HCT116 (cell line): ENCODE measurements at regions not wholly inside any gene's neighbourhood (a gene's known extent, or its start where the extent isn't known, plus 50 kb on each side); places are given as distances from the start of the nearest gene placed in this dataset.

Experiments used
- ATAC-seq: fragments of 200-7000 bp; cut with Tn5 transposase; 2 replicates; pipeline ENCODE4 v1.9.1; 2020; ENCODE audit warnings: mild to moderate bottlenecking, moderate library complexity
- BruUV-seq: library from RNA; stranded (reverse); fragments of 400-500 nt; replicated peaks from 2 replicates; lab custom pipeline; 2021; lab: Mats Ljungman, UMichigan
- CTCF ChIA-PET: fragments of 300-600 bp; sonication (Branson Sonifier 250); formaldehyde crosslinking; loops from one replicate; lab custom pipeline; 2021; ENCODE audit warnings: antibody characterized with exemption; lab: Charles Lee
- POLR2A ChIA-PET: fragments of 300-600, 350-600 bp; sonication (Branson Sonifier 250); formaldehyde crosslinking; loops from one replicate; lab custom pipeline; 2021; ENCODE audit warnings: antibody characterized with exemption; lab: Charles Lee
- RAD21 ChIA-PET, 2 experiments: fragments of 300-600 bp; sonication (Branson Sonifier 250); formaldehyde crosslinking; loops; one replicate each; lab custom pipeline; 2023; ENCODE audit warnings: low total read pairs in 2 of 2; ENCODE audit not compliant: uncharacterized antibody in 2 of 2, unreplicated experiment in 2 of 2, low non-redundant PET in 1 of 2; lab: Charles Lee
- DNase-seq: peaks from one replicate; pipeline ENCODE4 v3.0.0-alpha.2; 2010; ENCODE audit warnings: low read depth, low spot score
- H2AFZ ChIP-seq: fragments of 200-600 bp; shearing (Covaris generic), sonication (generic); 2 replicates; pipeline ENCODE4 v1.6.1; 2017; ENCODE audit warnings: low read depth, mixed run types, mixed read lengths, antibody characterized with exemption, low read length; ENCODE audit not compliant: poor library complexity, severe bottlenecking
- H3K27ac ChIP-seq: 2 replicates; pipeline ENCODE4 v1.5.1; 2012; ENCODE audit warnings: low read depth, low read length
- H3K27me3 ChIP-seq: fragments of 200-600 bp; sonication (generic); 2 replicates; pipeline ENCODE4 v1.6.1; 2016; ENCODE audit warnings: mixed run types, low read length, mixed read lengths; ENCODE audit not compliant: insufficient read depth
- H3K36me3 ChIP-seq, 2 experiments: fragments of 200-500 bp in 1 of 2; fragments of 200-600 bp in 1 of 2; sonication (Bioruptor generic) in 1 of 2; sonication (generic) in 1 of 2; 2 replicates each; pipeline versions ENCODE4 v1.5.1 to v1.6.1; 2014 to 2016; ENCODE audit warnings: low read length in 2 of 2, inconsistent platforms in 1 of 2, mixed read lengths in 1 of 2, mixed run types in 1 of 2; ENCODE audit not compliant: insufficient read depth in 2 of 2, control insufficient read depth in 1 of 2
- H3K4me1 ChIP-seq, 2 experiments: fragments of 200-600 bp in 1 of 2; sonication (generic) in 1 of 2; 2 replicates each; pipeline versions ENCODE4 v1.5.1 to v1.6.1; 2012 to 2017; ENCODE audit warnings: low read length in 2 of 2, inconsistent platforms in 1 of 2, mild to moderate bottlenecking in 1 of 2, mixed read lengths in 1 of 2, mixed run types in 1 of 2, moderate library complexity in 1 of 2; ENCODE audit not compliant: insufficient read depth in 2 of 2, control insufficient read depth in 1 of 2
- H3K4me2 ChIP-seq: fragments of 200-600 bp; sonication (generic); 2 replicates; pipeline ENCODE4 v1.6.1; 2017; ENCODE audit warnings: mixed run types, low read length, mixed read lengths
- H3K4me3 ChIP-seq, 2 experiments: fragments of 200-600 bp in 1 of 2; sonication (generic) in 1 of 2; replicated peaks in 1 of 2; 2 replicates each; pipeline ENCODE4 v1.5.1; 2011 to 2016; ENCODE audit warnings: low read length in 2 of 2, control low read depth in 1 of 2, low read depth in 1 of 2, mild to moderate bottlenecking in 1 of 2, mixed read lengths in 1 of 2, mixed run types in 1 of 2
- H3K79me2 ChIP-seq: fragments of 200-600 bp; sonication (generic); 2 replicates; pipeline ENCODE4 v1.6.1; 2017; ENCODE audit warnings: mild to moderate bottlenecking, mixed run types, low read length, moderate library complexity, mixed read lengths; ENCODE audit not compliant: insufficient read depth
- H3K9ac ChIP-seq: fragments of 200-600 bp; sonication (generic); 2 replicates; pipeline ENCODE4 v1.6.1; 2016; ENCODE audit warnings: low read length, mixed read lengths
- H3K9me2 ChIP-seq: fragments of 200-600 bp; sonication (generic), shearing (Covaris generic); 2 replicates; pipeline ENCODE4 v1.6.1; 2017; ENCODE audit warnings: mixed run types, mild to moderate bottlenecking, moderate library complexity; ENCODE audit not compliant: insufficient read depth
- H3K9me3 ChIP-seq, 2 experiments: fragments of 200-500 bp in 1 of 2; fragments of 200-600 bp in 1 of 2; sonication (Bioruptor generic) in 1 of 2; sonication (generic) in 1 of 2; 2 replicates each; pipeline ENCODE4 v1.6.1; 2014 to 2017; ENCODE audit warnings: low read length in 2 of 2, mixed read lengths in 2 of 2, inconsistent platforms in 1 of 2, low read depth in 1 of 2, mild to moderate bottlenecking in 1 of 2, mixed run types in 1 of 2, moderate library complexity in 1 of 2; ENCODE audit not compliant: control insufficient read depth in 1 of 2, insufficient read depth in 1 of 2
- H4K20me1 ChIP-seq: fragments of 200-600 bp; sonication (generic), shearing (Covaris generic); 2 replicates; pipeline ENCODE4 v1.6.1; 2017; ENCODE audit warnings: mixed run types, mild to moderate bottlenecking, moderate library complexity; ENCODE audit not compliant: insufficient read depth
- CBX3 ChIP-seq: IDR thresholded peaks from 2 replicates; pipeline ENCODE4 v1.6.1; 2012; ENCODE audit warnings: low read depth
- CEBPB ChIP-seq: IDR thresholded peaks from 2 replicates; pipeline ENCODE4 v1.6.1; 2012; ENCODE audit warnings: low read depth
- EGR1 ChIP-seq: IDR thresholded peaks from 2 replicates; pipeline ENCODE4 v1.6.1; 2012; ENCODE audit warnings: low read depth
- ELF1 ChIP-seq: IDR thresholded peaks from 2 replicates; pipeline ENCODE4 v1.6.1; 2012; ENCODE audit warnings: low read depth, borderline replicate concordance
- EZH2 ChIP-seq: fragments of 200-600 bp; sonication (generic); IDR thresholded peaks from 2 replicates; pipeline ENCODE4 v1.6.1; 2017; ENCODE audit warnings: antibody characterized with exemption, mixed run types
- FOSL1 ChIP-seq: IDR thresholded peaks from 2 replicates; pipeline ENCODE4 v1.6.1; 2012; ENCODE audit warnings: low read depth
- POLR2A ChIP-seq: IDR thresholded peaks from 2 replicates; pipeline ENCODE4 v1.7.0; 2011; ENCODE audit warnings: borderline replicate concordance; ENCODE audit not compliant: insufficient read depth, insufficient read length; ENCODE audit errors: extremely low read depth
- POLR2AphosphoS5 ChIP-seq: IDR thresholded peaks from 2 replicates; pipeline ENCODE4 v1.6.1; 2011; ENCODE audit warnings: mild to moderate bottlenecking, low read depth, low read length, moderate library complexity
- SIN3A ChIP-seq: IDR thresholded peaks from 2 replicates; pipeline ENCODE4 v1.6.1; 2012; ENCODE audit warnings: low read depth
- SRF ChIP-seq: IDR thresholded peaks from 2 replicates; pipeline ENCODE4 v1.6.1; 2012; ENCODE audit warnings: low read depth
- ZNF274 ChIP-seq: fragments of 200-500 bp; sonication (Bioruptor generic); IDR thresholded peaks from 2 replicates; pipeline ENCODE4 v1.6.1; 2014; ENCODE audit warnings: mild to moderate bottlenecking, low read depth, low read length, inconsistent platforms
- intact Hi-C: fragments of 100-400 bp; cut with micrococcal nuclease; formaldehyde crosslinking; loops from 2 replicates; pipeline ENCODE4 v1.10.0; 2022
- TF ChIP-seq, protein P1 (sequence below): IDR thresholded peaks from 2 replicates; pipeline ENCODE4 v1.6.1; 2012
- TF ChIP-seq, protein P2 (sequence below): IDR thresholded peaks from 2 replicates; pipeline ENCODE4 v1.6.1; 2012; ENCODE audit warnings: low read depth

DNA sequence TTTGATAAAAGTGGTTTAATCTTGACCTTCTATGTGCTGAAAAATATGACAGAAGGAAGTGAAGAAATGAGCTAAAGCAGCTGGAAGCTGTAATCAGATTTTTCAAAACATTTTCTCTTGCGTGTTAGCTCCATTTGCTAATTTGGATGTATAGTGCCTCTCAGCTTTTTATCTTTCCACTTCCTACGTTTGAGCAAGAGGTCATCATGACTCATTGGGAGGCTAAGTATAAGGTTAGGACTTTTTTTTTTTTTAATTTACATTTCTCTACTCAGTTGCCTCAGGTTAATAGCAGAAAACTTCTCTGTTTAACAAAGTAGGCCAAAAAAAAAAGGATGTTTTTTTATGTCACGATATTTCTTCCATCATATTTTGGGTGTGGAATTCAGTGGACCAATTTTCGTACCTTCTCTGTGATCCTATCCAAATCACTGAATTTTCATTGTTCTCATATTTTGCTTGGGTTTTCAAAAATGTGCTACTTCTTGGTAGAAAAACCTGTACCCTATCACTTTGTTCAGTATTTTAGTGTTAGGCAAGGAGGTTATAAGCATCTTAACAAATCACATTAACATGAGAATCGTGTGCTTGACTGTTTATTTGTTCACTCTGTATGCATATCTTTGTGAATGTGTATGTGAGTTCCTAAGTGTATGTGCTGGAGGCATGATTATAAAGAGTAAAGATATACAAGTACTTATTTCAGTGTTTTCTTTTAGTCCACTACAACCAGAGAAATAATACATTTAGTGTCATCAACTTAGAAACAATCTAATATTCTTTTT is 1028.3 kb upstream of the EYS start:
- RAD21 ChIA-PET: no interaction called here
- Histone ChIP-seq H2AFZ (no peak overlapping the region), H3K4me3 (no peak overlapping the region), H3K4me1 (no peaks in the 10 kb centered on the region), H3K4me2 (no peak overlapping the region), H4K20me1 (no peaks in the 10 kb centered on the region), H3K27me3 (no peaks in the 10 kb centered on the region), H3K36me3 (no peaks in the 10 kb centered on the region), H3K9me2 (no peaks in the 10 kb centered on the region), H3K79me2 (no peaks in the 10 kb centered on the region), H3K9me3 (peaks cover 3 to 21% of the 10 kb centered on the region in 2 experiments; a peak in 2 of 4 replicates), H3K27ac (no peak overlapping the region), H3K9ac (no peak overlapping the region)
- POLR2A ChIA-PET: no interaction called here
- CTCF ChIA-PET: no interaction called here
- intact Hi-C loops: no loop called here
- no peak for ATAC-seq
- BruUV-seq: no TSS peak
- no peak for DNase-seq
- TF ChIP-seq POLR2AphosphoS5 (no peak), FOSL1 (no peak), EZH2 (no peak), ZNF274 (no peak), SRF (no peak), POLR2A (no peak), CBX3 (no peak), SIN3A (no peak), EGR1 (no peak), CEBPB (no peak), ELF1 (no peak)
- TF ChIP-seq, protein P1, sequence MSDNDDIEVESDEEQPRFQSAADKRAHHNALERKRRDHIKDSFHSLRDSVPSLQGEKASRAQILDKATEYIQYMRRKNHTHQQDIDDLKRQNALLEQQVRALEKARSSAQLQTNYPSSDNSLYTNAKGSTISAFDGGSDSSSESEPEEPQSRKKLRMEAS: no peak
- TF ChIP-seq, protein P2, sequence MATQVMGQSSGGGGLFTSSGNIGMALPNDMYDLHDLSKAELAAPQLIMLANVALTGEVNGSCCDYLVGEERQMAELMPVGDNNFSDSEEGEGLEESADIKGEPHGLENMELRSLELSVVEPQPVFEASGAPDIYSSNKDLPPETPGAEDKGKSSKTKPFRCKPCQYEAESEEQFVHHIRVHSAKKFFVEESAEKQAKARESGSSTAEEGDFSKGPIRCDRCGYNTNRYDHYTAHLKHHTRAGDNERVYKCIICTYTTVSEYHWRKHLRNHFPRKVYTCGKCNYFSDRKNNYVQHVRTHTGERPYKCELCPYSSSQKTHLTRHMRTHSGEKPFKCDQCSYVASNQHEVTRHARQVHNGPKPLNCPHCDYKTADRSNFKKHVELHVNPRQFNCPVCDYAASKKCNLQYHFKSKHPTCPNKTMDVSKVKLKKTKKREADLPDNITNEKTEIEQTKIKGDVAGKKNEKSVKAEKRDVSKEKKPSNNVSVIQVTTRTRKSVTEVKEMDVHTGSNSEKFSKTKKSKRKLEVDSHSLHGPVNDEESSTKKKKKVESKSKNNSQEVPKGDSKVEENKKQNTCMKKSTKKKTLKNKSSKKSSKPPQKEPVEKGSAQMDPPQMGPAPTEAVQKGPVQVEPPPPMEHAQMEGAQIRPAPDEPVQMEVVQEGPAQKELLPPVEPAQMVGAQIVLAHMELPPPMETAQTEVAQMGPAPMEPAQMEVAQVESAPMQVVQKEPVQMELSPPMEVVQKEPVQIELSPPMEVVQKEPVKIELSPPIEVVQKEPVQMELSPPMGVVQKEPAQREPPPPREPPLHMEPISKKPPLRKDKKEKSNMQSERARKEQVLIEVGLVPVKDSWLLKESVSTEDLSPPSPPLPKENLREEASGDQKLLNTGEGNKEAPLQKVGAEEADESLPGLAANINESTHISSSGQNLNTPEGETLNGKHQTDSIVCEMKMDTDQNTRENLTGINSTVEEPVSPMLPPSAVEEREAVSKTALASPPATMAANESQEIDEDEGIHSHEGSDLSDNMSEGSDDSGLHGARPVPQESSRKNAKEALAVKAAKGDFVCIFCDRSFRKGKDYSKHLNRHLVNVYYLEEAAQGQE: no peak
